Rectal smooth muscle tissue (tissue), 1 donor: ENCODE measurements at regions not wholly inside any gene's neighbourhood (a gene's known extent, or its start where the extent isn't known, plus 50 kb on each side); places are given as distances from the start of the nearest gene placed in this dataset.

Experiments
- H3K27ac ChIP-seq: one replicate; pipeline ENCODE4 v1.7.0; 2013; ENCODE audit warnings: low read depth, low read length, inconsistent platforms
- H3K27me3 ChIP-seq: one replicate; pipeline ENCODE4 v1.7.0; 2013; ENCODE audit warnings: low read length; ENCODE audit not compliant: control insufficient read depth, insufficient read depth
- H3K36me3 ChIP-seq: one replicate; pipeline ENCODE4 v1.7.0; 2013; ENCODE audit warnings: low read length; ENCODE audit not compliant: control insufficient read depth, insufficient read depth
- H3K4me1 ChIP-seq: one replicate; pipeline ENCODE4 v1.7.0; 2013; ENCODE audit warnings: low read length; ENCODE audit not compliant: control insufficient read depth, insufficient read depth
- H3K4me3 ChIP-seq: one replicate; pipeline ENCODE4 v1.7.0; 2013; ENCODE audit warnings: low read length
- H3K9ac ChIP-seq: one replicate; pipeline ENCODE4 v1.7.0; 2013; ENCODE audit warnings: low read length

- Histone ChIP-seq H3K36me3 (no peaks in the 10 kb centered on the region), H3K9ac (no peak overlapping the region), H3K4me1 (peaks cover 3% of the 10 kb centered on the region), H3K27ac (no peak overlapping the region), H3K27me3 (no peaks in the 10 kb centered on the region), H3K4me3 (no peak overlapping the region)
Measured at GRCh38 chr5:82397741-82398320, 119.7 kb upstream of the RPS23 start.

- Histone ChIP-seq H3K9ac (no peak overlapping the region), H3K36me3 (no peaks in the 10 kb centered on the region), H3K4me1 (peaks cover 3% of the 10 kb centered on the region), H3K27ac (no peak overlapping the region), H3K4me3 (no peak overlapping the region), H3K27me3 (no peaks in the 10 kb centered on the region)
Measured at GRCh38 chr5:82396871-82397514, 118.8 kb upstream of the RPS23 start.

GRCh38 chr5:82396396-82396795 is 118.2 kb upstream of the RPS23 start:
- Histone ChIP-seq H3K27me3 (no peaks in the 10 kb centered on the region), H3K9ac (no peak overlapping the region), H3K4me3 (no peak overlapping the region), H3K4me1 (peaks cover 3% of the 10 kb centered on the region), H3K27ac (no peak overlapping the region), H3K36me3 (no peaks in the 10 kb centered on the region)

- Histone ChIP-seq H3K4me1 (peaks cover 3% of the 10 kb centered on the region), H3K4me3 (no peak overlapping the region), H3K27ac (no peak overlapping the region), H3K27me3 (no peaks in the 10 kb centered on the region), H3K9ac (no peak overlapping the region), H3K36me3 (no peaks in the 10 kb centered on the region)
Measured at GRCh38 chr5:82393951-82394350, 115.8 kb upstream of the RPS23 start.

- H3K36me3 ChIP-seq: no peaks in the 10 kb centered on the region
- no peaks in the 10 kb centered on the region for H3K27me3 ChIP-seq
- no peak overlapping the region for H3K4me3 ChIP-seq
- no peak overlapping the region for H3K9ac ChIP-seq
- H3K27ac ChIP-seq: no peak overlapping the region
- no peaks in the 10 kb centered on the region for H3K4me1 ChIP-seq
Measured at GRCh38 chr5:82390088-82390487, 111.9 kb upstream of the RPS23 start.

- Histone ChIP-seq H3K27me3 (no peaks in the 10 kb centered on the region), H3K4me1 (no peaks in the 10 kb centered on the region), H3K4me3 (no peak overlapping the region), H3K27ac (no peak overlapping the region), H3K36me3 (no peaks in the 10 kb centered on the region), H3K9ac (no peak overlapping the region)
Measured at GRCh38 chr5:82389347-82389746, 111.2 kb upstream of the RPS23 start.

- Histone ChIP-seq H3K4me1 (no peaks in the 10 kb centered on the region), H3K27ac (no peak overlapping the region), H3K27me3 (no peaks in the 10 kb centered on the region), H3K9ac (no peak overlapping the region), H3K36me3 (no peaks in the 10 kb centered on the region), H3K4me3 (no peak overlapping the region)
Measured at GRCh38 chr5:82388181-82388580, 110.0 kb upstream of the RPS23 start.

GRCh38 chr5:82387819-82388166 is 109.6 kb upstream of the RPS23 start:
- Histone ChIP-seq H3K27me3 (no peaks in the 10 kb centered on the region), H3K4me1 (no peaks in the 10 kb centered on the region), H3K36me3 (no peaks in the 10 kb centered on the region), H3K9ac (no peak overlapping the region), H3K4me3 (no peak overlapping the region), H3K27ac (no peak overlapping the region)

GRCh38 chr5:82387001-82387818 is 109.1 kb upstream of the RPS23 start:
- H3K9ac ChIP-seq: no peak overlapping the region
- no peak overlapping the region for H3K27ac ChIP-seq
- H3K4me1 ChIP-seq: no peaks in the 10 kb centered on the region
- H3K27me3 ChIP-seq: no peaks in the 10 kb centered on the region
- no peaks in the 10 kb centered on the region for H3K36me3 ChIP-seq
- H3K4me3 ChIP-seq: no peak overlapping the region

- no peak overlapping the region for H3K27ac ChIP-seq
- no peak overlapping the region for H3K4me3 ChIP-seq
- no peaks in the 10 kb centered on the region for H3K27me3 ChIP-seq
- no peaks in the 10 kb centered on the region for H3K36me3 ChIP-seq
- H3K4me1 ChIP-seq: no peaks in the 10 kb centered on the region
- no peak overlapping the region for H3K9ac ChIP-seq
Measured at GRCh38 chr5:82386576-82386975, 108.4 kb upstream of the RPS23 start.

GRCh38 chr5:82384034-82384750 is 106.0 kb upstream of the RPS23 start:
- no peak overlapping the region for H3K4me3 ChIP-seq
- H3K27me3 ChIP-seq: no peaks in the 10 kb centered on the region
- H3K36me3 ChIP-seq: no peaks in the 10 kb centered on the region
- no peak overlapping the region for H3K9ac ChIP-seq
- no peak overlapping the region for H3K27ac ChIP-seq
- no peaks in the 10 kb centered on the region for H3K4me1 ChIP-seq

- no peak overlapping the region for H3K4me3 ChIP-seq
- H3K27ac ChIP-seq: no peak overlapping the region
- no peaks in the 10 kb centered on the region for H3K4me1 ChIP-seq
- H3K27me3 ChIP-seq: no peaks in the 10 kb centered on the region
- H3K36me3 ChIP-seq: no peaks in the 10 kb centered on the region
- no peak overlapping the region for H3K9ac ChIP-seq
Measured at GRCh38 chr5:82381591-82381990, 103.4 kb upstream of the RPS23 start.
